ENCODE measurements at regions not wholly inside any gene's neighbourhood (a gene's known extent, or its start where the extent isn't known, plus 50 kb on each side); places are given as distances from the start of the nearest gene placed in this dataset.
A peak's percentile ranks its signal among the peaks of the same experiment; 100 is the strongest.

GRCh38 chr9:25935188-25935587 is 256.9 kb upstream of the TUSC1 start:
- no peak overlapping the region for H3K4me2 ChIP-seq (ENCODE audit: unreplicated experiment)
- no peak for DNase-seq
- H3K27ac ChIP-seq, result no peak overlapping the region
- no peak overlapping the region for H3K9ac ChIP-seq
- H3K4me1 ChIP-seq (ENCODE audit: insufficient read depth), result no peaks in the 10 kb centered on the region
- H3K4me3 ChIP-seq, result no peak overlapping the region
- H3K27me3 ChIP-seq (replicated peaks; ENCODE audit: insufficient read depth), result no peaks in the 10 kb centered on the region
- no peaks in the 10 kb centered on the region for H3K9me2 ChIP-seq (ENCODE audit: insufficient read depth)
- no peaks in the 10 kb centered on the region for H3K9me3 ChIP-seq (ENCODE audit: low read depth)
- H3K79me2 ChIP-seq (ENCODE audit: insufficient read depth), result no peaks in the 10 kb centered on the region
- TF ChIP-seq EZH2 (IDR thresholded peaks at IDR 0.05; ENCODE audit: insufficient read depth, poor library complexity, severe bottlenecking) (no peak), EZH2phosphoT487 (IDR thresholded peaks at IDR 0.05; ENCODE audit: insufficient read depth, low read depth) (no peak)
- no peak overlapping the region for H2AFZ ChIP-seq
- H3K36me3 ChIP-seq (ENCODE audit: low read depth), result no peaks in the 10 kb centered on the region
- WGBS, 2 experiments (ENCODE audit: low coverage in 1 of 2, low lambda C conversion rate in 2 of 2, missing lambda C conversion rate in 2 of 2), result 5 to 11% methylated on average over 2 of the region's 2 CpGs
- no peaks in the 10 kb centered on the region for H4K20me1 ChIP-seq (ENCODE audit: insufficient read depth)
- no peaks in the 10 kb centered on the region for H3F3A ChIP-seq (ENCODE audit: insufficient read depth)
- in situ Hi-C loops (cut with MboI), result no loop called here

GRCh38 chr9:25918761-25919160 is 240.5 kb upstream of the TUSC1 start:
- H4K20me1 ChIP-seq (ENCODE audit: insufficient read depth), result no peaks in the 10 kb centered on the region
- H3K27ac ChIP-seq, result no peak overlapping the region
- no peak overlapping the region for H3K9ac ChIP-seq
- H3K36me3 ChIP-seq (ENCODE audit: low read depth), result no peaks in the 10 kb centered on the region
- no peaks in the 10 kb centered on the region for H3K9me2 ChIP-seq (ENCODE audit: insufficient read depth)
- no peaks in the 10 kb centered on the region for H3F3A ChIP-seq (ENCODE audit: insufficient read depth)
- TF ChIP-seq EZH2 (IDR thresholded peaks at IDR 0.05; ENCODE audit: insufficient read depth, poor library complexity, severe bottlenecking), result no peak
- no peak for TF ChIP-seq EZH2phosphoT487 (IDR thresholded peaks at IDR 0.05; ENCODE audit: insufficient read depth, low read depth)
- DNase-seq, result no peak
- H2AFZ ChIP-seq, result no peak overlapping the region
- WGBS, 2 experiments (ENCODE audit: low coverage in 1 of 2, low lambda C conversion rate in 2 of 2, missing lambda C conversion rate in 2 of 2), result 11 to 14% methylated on average over 2 of the region's 2 CpGs
- no peaks in the 10 kb centered on the region for H3K79me2 ChIP-seq (ENCODE audit: insufficient read depth)
- H3K27me3 ChIP-seq (replicated peaks; ENCODE audit: insufficient read depth), result no peaks in the 10 kb centered on the region
- no peak overlapping the region for H3K4me3 ChIP-seq
- H3K4me2 ChIP-seq (ENCODE audit: unreplicated experiment), result no peak overlapping the region
- no peaks in the 10 kb centered on the region for H3K4me1 ChIP-seq (ENCODE audit: insufficient read depth)
- in situ Hi-C loops (cut with MboI), result no loop called here
- no peaks in the 10 kb centered on the region for H3K9me3 ChIP-seq (ENCODE audit: low read depth)

- H3K9ac ChIP-seq, result no peak overlapping the region
- no peaks in the 10 kb centered on the region for H3K9me3 ChIP-seq (ENCODE audit: low read depth)
- H3K79me2 ChIP-seq (ENCODE audit: insufficient read depth), result no peaks in the 10 kb centered on the region
- H3K4me1 ChIP-seq (ENCODE audit: insufficient read depth), result no peaks in the 10 kb centered on the region
- H3K36me3 ChIP-seq (ENCODE audit: low read depth), result no peaks in the 10 kb centered on the region
- in situ Hi-C loops (cut with MboI), result no loop called here
- TF ChIP-seq EZH2phosphoT487 (IDR thresholded peaks at IDR 0.05; ENCODE audit: insufficient read depth, low read depth) (no peak), EZH2 (IDR thresholded peaks at IDR 0.05; ENCODE audit: insufficient read depth, poor library complexity, severe bottlenecking) (no peak)
- no peaks in the 10 kb centered on the region for H3K9me2 ChIP-seq (ENCODE audit: insufficient read depth)
- H3K4me3 ChIP-seq, result no peak overlapping the region
- H4K20me1 ChIP-seq (ENCODE audit: insufficient read depth), result no peaks in the 10 kb centered on the region
- H3K27ac ChIP-seq, result no peak overlapping the region
- H3F3A ChIP-seq (ENCODE audit: insufficient read depth), result no peaks in the 10 kb centered on the region
- peak; percentile 2 for DNase-seq
- no peak overlapping the region for H3K4me2 ChIP-seq (ENCODE audit: unreplicated experiment)
- no peaks in the 10 kb centered on the region for H3K27me3 ChIP-seq (replicated peaks; ENCODE audit: insufficient read depth)
- no peak overlapping the region for H2AFZ ChIP-seq
Observed at GRCh38 chr9:25917731-25918362, 239.6 kb upstream of the TUSC1 start.

- Histone ChIP-seq H3K9ac (no peak overlapping the region), H3K27me3 (replicated peaks; ENCODE audit: insufficient read depth) (no peaks in the 10 kb centered on the region), H3K4me1 (ENCODE audit: insufficient read depth) (no peaks in the 10 kb centered on the region), H3K9me3 (ENCODE audit: low read depth) (no peaks in the 10 kb centered on the region), H3K4me2 (ENCODE audit: unreplicated experiment) (no peak overlapping the region), H3K9me2 (ENCODE audit: insufficient read depth) (no peaks in the 10 kb centered on the region), H3K4me3 (no peak overlapping the region), H3K79me2 (ENCODE audit: insufficient read depth) (no peaks in the 10 kb centered on the region), H3K36me3 (ENCODE audit: low read depth) (no peaks in the 10 kb centered on the region), H2AFZ (no peak overlapping the region), H3F3A (ENCODE audit: insufficient read depth) (no peaks in the 10 kb centered on the region), H3K27ac (no peak overlapping the region), H4K20me1 (ENCODE audit: insufficient read depth) (no peaks in the 10 kb centered on the region)
- WGBS, 2 experiments (ENCODE audit: low coverage in 1 of 2, low lambda C conversion rate in 2 of 2, missing lambda C conversion rate in 2 of 2), result 34 to 43% methylated on average over 4 of the region's 4 CpGs
- no peak for TF ChIP-seq EZH2 (IDR thresholded peaks at IDR 0.05; ENCODE audit: insufficient read depth, poor library complexity, severe bottlenecking)
- no peak for TF ChIP-seq EZH2phosphoT487 (IDR thresholded peaks at IDR 0.05; ENCODE audit: insufficient read depth, low read depth)
- DNase-seq, result no peak
- in situ Hi-C loops (cut with MboI), result no loop called here
Observed at GRCh38 chr9:25913806-25914205, 235.6 kb upstream of the TUSC1 start.

GRCh38 chr9:25904701-25905100 is 226.5 kb upstream of the TUSC1 start:
- Histone ChIP-seq H3K79me2 (ENCODE audit: insufficient read depth) (no peaks in the 10 kb centered on the region), H3K9ac (no peak overlapping the region), H3K27ac (no peak overlapping the region), H3K4me3 (no peak overlapping the region), H4K20me1 (ENCODE audit: insufficient read depth) (no peaks in the 10 kb centered on the region), H3K27me3 (replicated peaks; ENCODE audit: insufficient read depth) (no peaks in the 10 kb centered on the region), H3K4me2 (ENCODE audit: unreplicated experiment) (no peak overlapping the region), H3F3A (ENCODE audit: insufficient read depth) (no peaks in the 10 kb centered on the region), H3K9me2 (ENCODE audit: insufficient read depth) (no peaks in the 10 kb centered on the region), H3K36me3 (ENCODE audit: low read depth) (no peaks in the 10 kb centered on the region), H3K4me1 (ENCODE audit: insufficient read depth) (no peaks in the 10 kb centered on the region), H3K9me3 (ENCODE audit: low read depth) (no peaks in the 10 kb centered on the region), H2AFZ (no peak overlapping the region)
- TF ChIP-seq EZH2 (IDR thresholded peaks at IDR 0.05; ENCODE audit: insufficient read depth, poor library complexity, severe bottlenecking) (no peak), EZH2phosphoT487 (IDR thresholded peaks at IDR 0.05; ENCODE audit: insufficient read depth, low read depth) (no peak)
- in situ Hi-C loops (cut with MboI), result no loop called here
- 37 to 56% methylated on average over 1 of the region's 1 CpG for WGBS, 2 experiments (ENCODE audit: low coverage in 1 of 2, low lambda C conversion rate in 2 of 2, missing lambda C conversion rate in 2 of 2)
- no peak for DNase-seq
